ENCODE measurements at regions not wholly inside any gene's neighbourhood (a gene's known extent, or its start where the extent isn't known, plus 50 kb on each side); places are given as distances from the start of the nearest gene placed in this dataset.
A peak's percentile ranks its signal among the peaks of the same experiment; 100 is the strongest.

- DNase-seq (ENCODE audit: extremely low read depth, insufficient read length), result no peak
- TF ChIP-seq CTCF (IDR thresholded peaks at IDR 0.05; ENCODE audit: insufficient read depth, low read length, poor library complexity, severe bottlenecking), result no peak
Measured at GRCh38 chr22:44438481-44439131, 59.4 kb downstream of the RTL6 start.

GRCh38 chr22:44438056-44438455 lies 60.0 kb downstream of the RTL6 start:
- no peak for DNase-seq (ENCODE audit: extremely low read depth, insufficient read length)
- Histone ChIP-seq H3K4me3 (replicated peaks; ENCODE audit: low read depth, low read length) (no peak overlapping the region), H3K27me3 (replicated peaks; ENCODE audit: control insufficient read depth, insufficient read depth, low read length) (no peaks in the 10 kb centered on the region; the same call in 1 of the 2 replicates), H3K36me3 (ENCODE audit: control insufficient read depth, insufficient read depth, low read length) (no peaks in the 10 kb centered on the region)
- TF ChIP-seq CTCF (IDR thresholded peaks at IDR 0.05; ENCODE audit: insufficient read depth, low read length, poor library complexity, severe bottlenecking), result peak; percentile 14

More at GRCh38 chr22:44438481-44439131, 59.4 kb downstream of the RTL6 start:
- Histone ChIP-seq H3K36me3 (ENCODE audit: control insufficient read depth, insufficient read depth, low read length) (no peaks in the 10 kb centered on the region), H3K4me3 (replicated peaks; ENCODE audit: low read depth, low read length) (no peak overlapping the region), H3K27me3 (replicated peaks; ENCODE audit: control insufficient read depth, insufficient read depth, low read length) (no peaks in the 10 kb centered on the region; the same call in 1 of the 2 replicates)

- TF ChIP-seq CTCF (IDR thresholded peaks at IDR 0.05; ENCODE audit: insufficient read depth, low read length, poor library complexity, severe bottlenecking), result no peak
- DNase-seq (ENCODE audit: extremely low read depth, insufficient read length), result no peak
- Histone ChIP-seq H3K36me3 (ENCODE audit: control insufficient read depth, insufficient read depth, low read length) (no peaks in the 10 kb centered on the region), H3K27me3 (replicated peaks; ENCODE audit: control insufficient read depth, insufficient read depth, low read length) (no peaks in the 10 kb centered on the region; the same call in 1 of the 2 replicates), H3K4me3 (replicated peaks; ENCODE audit: low read depth, low read length) (no peak overlapping the region)
Measured at GRCh38 chr22:44437216-44438055, 60.6 kb downstream of the RTL6 start.

GRCh38 chr22:44436736-44437135 lies 61.3 kb downstream of the RTL6 start:
- Histone ChIP-seq H3K4me3 (replicated peaks; ENCODE audit: low read depth, low read length) (no peak overlapping the region), H3K27me3 (replicated peaks; ENCODE audit: control insufficient read depth, insufficient read depth, low read length) (no peaks in the 10 kb centered on the region; the same call in 1 of the 2 replicates), H3K36me3 (ENCODE audit: control insufficient read depth, insufficient read depth, low read length) (no peaks in the 10 kb centered on the region)
- no peak for TF ChIP-seq CTCF (IDR thresholded peaks at IDR 0.05; ENCODE audit: insufficient read depth, low read length, poor library complexity, severe bottlenecking)
- no peak for DNase-seq (ENCODE audit: extremely low read depth, insufficient read length)

GRCh38 chr22:44431256-44431655 lies 66.8 kb downstream of the RTL6 start:
- no peak for TF ChIP-seq CTCF (IDR thresholded peaks at IDR 0.05; ENCODE audit: insufficient read depth, low read length, poor library complexity, severe bottlenecking)
- DNase-seq (ENCODE audit: extremely low read depth, insufficient read length), result no peak
- Histone ChIP-seq H3K4me3 (replicated peaks; ENCODE audit: low read depth, low read length) (no peak overlapping the region), H3K27me3 (replicated peaks; ENCODE audit: control insufficient read depth, insufficient read depth, low read length) (no peaks in the 10 kb centered on the region; the same call in 1 of the 2 replicates), H3K36me3 (ENCODE audit: control insufficient read depth, insufficient read depth, low read length) (no peaks in the 10 kb centered on the region)

All from GM06990 (cell line).